HG03432 (cell line): ENCODE measurements at regions not wholly inside any gene's neighbourhood (a gene's known extent, or its start where the extent isn't known, plus 50 kb on each side); places are given as distances from the start of the nearest gene placed in this dataset.

Experiments
- ATAC-seq: cut with Tn5 transposase; IDR thresholded peaks from one replicate; pipeline ENCODE4 v1.9.1; 2021; ENCODE audit warnings: mild to moderate bottlenecking, moderate library complexity; ENCODE audit not compliant: unreplicated experiment

DNA sequence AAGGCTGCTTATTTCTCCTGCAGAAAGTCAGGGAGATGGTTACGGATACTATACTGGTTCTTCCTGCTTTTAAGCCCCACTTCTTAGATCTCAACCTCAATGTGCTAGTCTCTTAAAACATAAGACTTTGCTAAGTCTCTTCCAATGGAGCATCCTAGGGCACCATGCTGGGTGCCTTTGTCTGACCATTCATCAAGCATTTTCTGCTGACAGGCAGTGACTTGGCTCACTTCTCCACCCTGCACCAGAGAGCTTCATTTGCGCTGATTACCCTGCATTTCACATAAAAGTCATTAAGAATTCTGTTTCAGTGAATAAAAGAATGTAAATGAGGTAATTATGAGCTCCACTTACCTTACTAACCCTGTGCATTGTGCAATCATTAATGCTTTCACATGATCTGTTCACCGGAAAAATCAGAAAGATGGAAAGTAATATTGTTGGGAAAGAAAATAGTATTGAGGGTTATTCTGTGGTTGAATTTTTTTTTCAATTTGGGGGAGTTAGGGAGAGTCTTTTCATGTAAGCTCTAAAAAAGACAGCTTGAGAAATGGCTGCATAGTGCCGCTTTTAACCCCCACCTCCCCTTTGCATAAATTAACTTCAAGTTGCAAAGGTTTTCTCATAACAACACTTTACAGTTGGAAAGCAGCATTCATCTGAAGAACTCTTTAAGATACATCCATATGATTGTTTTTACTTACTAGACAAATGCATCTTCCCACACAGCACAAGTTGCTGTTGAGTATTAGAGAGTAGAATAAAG is 677.3 kb upstream of the KIRREL3 start:
- ATAC-seq = no peak

DNA sequence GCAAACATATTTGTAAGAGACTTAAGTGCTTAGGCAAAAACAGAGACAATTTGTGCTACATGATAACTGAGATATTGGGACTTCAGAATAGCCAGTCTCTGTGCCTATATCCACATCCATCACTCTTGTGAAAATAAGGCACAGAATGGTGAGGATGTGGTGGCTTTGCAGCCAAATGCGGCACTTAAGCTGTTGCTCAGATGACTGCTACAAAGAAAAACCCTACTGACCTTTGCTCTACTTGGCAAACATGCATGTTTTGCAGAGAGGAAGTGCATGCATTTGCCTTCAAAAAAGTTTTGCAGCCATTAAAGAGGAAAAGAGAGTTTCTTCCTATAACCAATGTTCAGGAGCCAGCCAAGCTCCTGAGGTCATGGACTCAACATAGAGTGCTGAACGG is 675.0 kb upstream of the KIRREL3 start:
- no peak for ATAC-seq

- no peak for ATAC-seq
These were observed 674.2 kb upstream of the KIRREL3 start for GRCh38 chr11:127674754-127675153.

DNA sequence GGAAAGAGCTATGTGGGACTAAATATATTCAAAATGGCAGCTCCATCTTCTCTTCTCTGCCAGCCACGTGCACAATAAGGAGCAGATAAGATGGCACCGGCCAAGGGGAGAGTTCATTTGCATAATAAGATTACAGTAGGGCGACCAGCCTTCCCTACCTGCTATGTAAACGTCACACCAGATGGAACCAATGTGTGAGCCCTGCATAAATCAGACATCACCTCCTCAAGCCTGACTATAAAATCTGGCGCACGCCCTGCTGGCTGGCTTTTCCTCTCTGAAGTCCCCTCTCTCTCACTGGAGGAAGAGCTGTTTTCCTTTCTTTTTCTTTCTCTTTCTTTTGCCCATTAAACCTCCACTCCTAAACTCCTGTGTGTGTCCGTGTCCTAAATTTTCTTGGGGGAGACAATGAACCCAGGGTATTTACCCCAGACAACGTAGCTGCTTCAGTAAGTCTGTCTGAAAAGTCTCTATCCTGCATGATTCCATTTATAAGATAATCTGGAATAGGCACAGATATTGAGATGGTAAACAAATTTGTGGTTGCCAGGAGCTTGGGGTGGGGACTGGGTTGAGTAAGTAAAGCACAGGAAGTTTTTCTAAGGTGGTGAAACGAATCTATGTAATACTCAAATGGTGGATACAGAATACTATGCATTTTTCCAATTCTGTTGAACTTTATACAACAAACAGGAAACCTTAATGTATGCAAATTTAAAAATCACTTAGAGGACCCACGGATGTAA is 670.0 kb upstream of the KIRREL3 start:
- ATAC-seq = no peak

DNA sequence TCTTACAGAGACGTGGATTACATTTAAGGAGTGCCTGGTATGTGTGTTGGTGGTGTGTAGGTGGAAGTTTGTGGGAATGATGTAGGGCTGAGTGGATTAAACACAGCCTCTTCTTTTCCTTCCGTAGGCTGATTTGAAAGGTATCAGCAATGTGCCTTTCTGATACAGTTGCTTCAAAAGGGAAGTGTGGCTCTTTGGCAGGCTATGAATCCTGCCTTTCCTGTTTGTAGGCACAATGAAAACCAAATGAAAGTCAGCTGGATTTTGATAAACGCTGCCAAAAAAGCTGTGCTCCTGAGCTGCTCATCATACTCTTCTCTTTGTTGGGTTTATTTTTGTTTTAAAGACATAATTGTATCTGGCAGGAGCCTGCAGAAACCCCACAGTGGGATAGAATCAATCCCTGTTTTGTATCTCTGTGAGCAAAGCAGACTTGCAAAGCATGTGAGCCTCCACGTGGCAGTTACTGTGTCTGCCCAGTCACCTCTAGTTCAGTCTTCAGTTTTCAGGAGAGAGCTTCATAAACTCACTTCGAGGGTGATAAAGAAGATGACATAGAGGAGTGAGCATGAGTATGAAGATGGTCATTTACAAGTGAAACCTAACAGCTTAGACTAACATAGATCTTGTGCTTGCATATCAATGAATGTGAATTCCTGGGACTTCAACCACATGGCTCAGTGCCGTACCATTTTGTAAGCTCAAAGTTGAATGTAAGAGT is 655.7 kb upstream of the KIRREL3 start:
- ATAC-seq = no peak

GRCh38 chr11:127653076-127653475 is 652.5 kb upstream of the KIRREL3 start:
- ATAC-seq = no peak

DNA sequence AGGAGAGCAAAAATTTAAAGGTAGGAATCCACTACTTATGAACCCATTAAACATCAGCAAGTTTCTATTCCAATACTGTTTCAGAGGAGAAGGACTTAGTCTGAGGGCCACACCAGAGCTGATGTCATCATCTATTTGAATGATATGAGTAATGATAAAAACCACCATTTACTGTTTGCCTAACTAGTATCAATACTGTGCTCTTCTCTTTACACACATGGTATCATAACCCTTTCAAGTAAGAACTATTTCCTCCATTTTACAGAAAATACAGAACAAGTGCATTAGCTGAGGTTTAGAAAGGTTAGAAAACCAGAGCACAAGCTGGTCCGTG is 651.3 kb upstream of the KIRREL3 start:
- ATAC-seq = peak; percentile 75

DNA sequence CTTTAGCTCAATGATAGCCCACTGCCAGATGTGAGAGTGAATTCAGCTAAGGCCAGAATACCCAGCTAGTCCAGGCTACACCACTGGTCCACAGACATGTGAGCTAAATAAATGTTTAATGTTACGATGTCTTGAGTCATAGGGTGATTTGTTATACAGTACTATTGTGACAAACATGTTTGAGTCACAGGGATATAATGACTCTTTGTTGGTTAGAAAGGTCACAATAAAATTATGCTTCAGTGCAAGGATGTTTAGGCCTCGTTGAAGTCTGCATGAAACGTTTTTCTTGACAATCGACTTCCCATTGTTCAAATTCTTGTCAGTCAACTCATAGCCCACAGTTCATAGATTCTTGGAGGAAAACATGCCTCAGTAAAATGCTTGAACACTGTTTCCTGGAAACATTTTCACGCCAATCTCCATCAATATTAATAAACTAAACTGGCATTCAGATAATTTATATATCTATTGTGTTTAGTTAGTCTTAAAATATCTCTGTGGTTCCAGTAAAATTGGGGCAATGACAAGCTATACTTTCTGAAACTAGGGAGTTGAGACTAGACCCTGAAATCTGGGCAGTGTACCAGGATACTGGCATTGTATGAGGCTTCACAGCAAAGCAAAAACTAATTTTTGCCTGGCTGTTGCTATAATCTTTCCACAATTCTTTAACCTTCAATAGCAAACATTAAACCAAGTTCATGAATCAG is 650.8 kb upstream of the KIRREL3 start:
- peak; percentile 9 for ATAC-seq

DNA sequence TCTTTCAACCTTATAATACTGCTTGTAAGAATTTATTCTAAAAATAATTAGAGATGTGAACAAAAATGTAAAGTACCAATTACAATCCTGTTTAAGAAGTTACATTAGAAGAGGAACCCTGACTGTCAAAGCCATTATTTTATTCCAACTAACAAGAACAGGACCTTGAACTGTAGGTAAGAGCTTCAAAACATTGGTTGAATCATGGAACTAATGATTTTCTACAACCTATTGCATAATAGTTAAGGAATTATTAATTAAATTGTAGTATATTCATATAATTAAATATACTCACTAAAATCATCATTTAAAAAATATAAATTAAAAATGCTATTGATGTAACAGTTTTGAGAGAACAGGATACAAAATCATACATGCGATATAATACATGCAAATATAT is 649.4 kb upstream of the KIRREL3 start:
- no peak for ATAC-seq

DNA sequence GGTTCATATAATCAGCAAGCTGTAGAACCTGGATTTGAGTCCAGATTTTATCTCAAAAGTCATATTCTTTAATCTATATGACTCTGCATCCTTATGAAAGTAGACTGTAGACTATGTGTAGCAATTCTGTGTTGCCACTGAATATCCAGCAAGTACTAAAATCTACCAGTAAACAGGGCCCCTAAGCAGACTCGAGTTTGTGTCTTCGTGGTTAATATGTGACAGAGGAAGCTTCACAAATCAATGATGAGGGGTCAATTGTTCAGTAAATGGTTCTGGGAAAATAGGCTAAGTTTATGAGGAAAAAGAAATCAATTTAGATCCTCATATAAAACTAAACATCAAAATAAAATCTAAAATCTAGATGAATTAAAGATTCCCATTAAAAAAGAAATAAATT is 648.5 kb upstream of the KIRREL3 start:
- ATAC-seq = no peak

GRCh38 chr11:127648583-127648982 is 648.0 kb upstream of the KIRREL3 start:
- no peak for ATAC-seq

DNA sequence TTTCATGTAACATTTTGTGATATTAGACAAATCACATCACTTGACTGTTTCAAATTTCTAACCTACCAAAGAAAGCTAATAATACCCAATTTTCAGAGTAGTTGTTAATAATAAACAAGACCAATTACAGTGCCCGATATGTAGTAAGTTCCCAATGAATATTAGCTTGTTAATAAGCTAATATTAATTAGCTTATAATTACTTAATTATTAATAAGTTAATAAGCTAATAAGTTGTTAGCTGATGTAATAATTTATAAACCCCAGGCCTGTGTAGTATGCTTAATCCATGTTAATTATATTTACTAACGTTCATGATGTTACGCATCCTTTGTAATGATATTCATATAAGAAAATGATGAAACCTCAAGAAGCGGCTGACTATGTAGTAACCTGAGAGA is 643.8 kb upstream of the KIRREL3 start:
- ATAC-seq = no peak

- ATAC-seq = no peak
These were observed 642.9 kb upstream of the KIRREL3 start for GRCh38 chr11:127643268-127644058.

DNA sequence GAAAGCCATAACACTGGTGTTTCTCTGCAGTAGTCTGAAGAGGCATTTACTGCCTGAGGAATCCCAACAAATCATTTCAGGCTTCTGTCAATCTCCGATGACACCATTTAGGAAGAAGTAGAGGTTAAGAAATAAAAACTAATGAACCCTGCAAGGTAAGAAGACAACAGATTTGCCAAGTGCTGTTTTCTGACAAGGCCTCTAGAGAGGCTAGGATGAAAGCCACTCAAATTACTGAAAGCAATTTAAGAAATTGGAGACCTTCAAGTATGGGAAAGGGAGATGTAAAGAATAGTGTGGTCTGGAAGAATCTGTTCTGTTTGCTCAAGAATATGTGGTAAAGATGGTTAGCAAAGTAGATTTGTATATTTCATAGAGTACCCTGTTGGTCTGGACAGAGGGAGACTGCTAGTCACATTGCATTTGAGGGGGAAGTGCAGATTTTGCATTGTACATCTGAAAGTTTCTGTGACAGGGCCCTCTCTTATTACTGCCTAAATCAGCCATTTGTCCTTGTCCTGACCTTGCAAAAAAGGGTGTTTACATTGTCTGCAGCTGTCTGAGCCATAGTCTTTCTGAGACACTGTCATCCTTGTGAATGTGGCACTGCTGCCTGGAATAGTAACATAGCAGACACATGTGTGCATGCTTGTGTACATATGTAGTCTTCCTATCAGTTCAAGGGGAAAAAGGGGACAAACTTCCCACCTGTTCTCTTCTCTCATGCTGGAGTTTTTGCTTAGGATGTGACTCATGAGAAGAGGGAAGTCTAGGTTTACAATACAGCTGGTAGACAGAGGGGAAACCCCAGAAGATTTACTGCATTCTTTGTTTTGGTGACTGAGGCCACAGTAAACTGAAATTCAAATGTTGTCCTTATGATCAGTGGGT is 640.2 kb upstream of the KIRREL3 start:
- ATAC-seq = peak; percentile 71

GRCh38 chr11:127639916-127640315 is 639.3 kb upstream of the KIRREL3 start:
- ATAC-seq = no peak

DNA sequence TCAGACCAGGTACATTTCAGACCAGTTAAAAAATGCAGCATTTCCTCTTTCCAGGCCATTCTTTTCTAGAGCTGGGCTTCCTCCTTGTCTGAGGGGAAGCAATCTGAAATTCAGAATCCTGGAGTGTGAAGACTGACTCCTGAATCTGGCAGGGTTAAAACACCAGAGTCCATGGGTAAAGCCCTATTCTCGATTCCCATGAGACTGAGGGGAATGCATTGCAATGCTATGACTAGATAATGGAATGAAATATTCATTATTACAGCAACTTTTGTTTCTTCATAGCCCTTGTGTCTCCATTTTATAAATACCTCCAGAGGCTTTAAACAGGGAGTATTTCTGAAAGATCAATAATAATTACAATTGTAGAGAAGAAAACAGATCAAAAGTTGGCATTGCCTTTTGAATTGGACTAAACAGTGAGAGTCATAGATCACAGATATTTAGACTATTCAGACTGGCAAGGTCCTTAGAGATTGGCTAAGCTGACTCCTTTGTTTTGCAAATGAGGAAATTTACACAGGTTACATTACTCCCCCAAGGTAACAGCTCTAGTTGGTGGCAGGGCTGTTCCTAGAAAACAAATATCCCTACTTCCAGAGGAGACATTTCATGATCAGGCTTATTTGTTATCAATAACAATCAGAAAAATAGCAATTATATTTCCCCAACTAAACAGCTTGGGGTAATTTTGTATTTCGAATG is 632.6 kb upstream of the KIRREL3 start:
- ATAC-seq = no peak

DNA sequence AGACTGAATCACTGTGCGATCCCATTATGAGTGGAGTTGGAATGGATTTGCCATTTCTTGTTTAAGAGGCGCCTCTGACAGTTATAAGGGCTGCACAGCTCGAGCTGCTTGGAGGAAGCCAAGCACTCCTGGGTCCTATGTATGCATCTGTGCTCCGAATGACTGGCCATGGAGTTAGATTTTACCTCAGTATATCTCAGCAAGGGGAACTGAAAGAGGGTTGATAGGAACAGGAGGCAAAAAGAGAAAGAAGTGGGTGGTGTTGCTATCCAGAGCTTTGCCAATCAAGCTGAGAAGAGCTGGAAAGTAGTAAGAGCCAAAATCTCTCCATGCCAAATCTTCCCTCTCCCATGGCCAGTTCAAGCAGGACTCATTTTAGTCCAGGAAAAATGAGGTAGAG is 632.0 kb upstream of the KIRREL3 start:
- ATAC-seq = no peak

DNA sequence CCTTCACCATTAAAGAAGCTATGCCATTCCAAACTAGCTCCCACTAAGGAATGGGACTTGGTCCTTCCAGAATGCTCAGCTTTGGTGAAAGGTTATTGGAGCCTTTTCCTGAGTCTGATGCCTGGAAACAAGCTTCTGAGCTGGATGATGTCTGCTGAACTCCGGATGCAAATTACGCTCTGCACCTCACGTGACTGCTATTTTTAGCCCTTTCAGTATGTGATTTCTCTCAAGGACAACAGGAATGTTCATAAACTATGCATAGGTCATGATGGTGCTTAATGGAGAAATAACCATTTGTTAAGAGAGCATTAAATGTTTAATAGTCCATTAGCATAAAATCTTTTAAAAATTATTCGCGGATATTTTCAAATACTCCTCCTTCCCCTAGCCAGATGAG is 631.4 kb upstream of the KIRREL3 start:
- no peak for ATAC-seq

DNA sequence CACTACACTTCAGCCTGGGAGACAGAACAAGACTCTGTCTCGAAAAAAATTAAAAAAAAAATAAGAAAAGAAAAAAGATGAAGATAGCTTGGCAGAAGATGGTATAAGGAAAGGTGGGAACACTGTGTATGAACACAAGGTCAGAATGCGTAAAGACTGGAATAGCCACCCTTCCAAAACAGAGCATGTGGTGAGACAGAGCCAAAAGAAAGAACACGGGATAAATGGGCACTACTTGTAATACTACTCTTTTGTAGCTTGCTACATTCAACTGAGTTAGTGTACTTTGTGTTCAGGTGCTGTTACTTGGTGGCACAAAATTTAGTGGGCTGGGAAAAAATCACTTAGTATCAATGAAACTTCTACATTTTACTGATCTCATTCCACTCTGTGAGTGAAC is 628.6 kb upstream of the KIRREL3 start:
- ATAC-seq = no peak
